ENCODE measurements at regions not wholly inside any gene's neighbourhood (a gene's known extent, or its start where the extent isn't known, plus 50 kb on each side); places are given as distances from the start of the nearest gene placed in this dataset.

DNA sequence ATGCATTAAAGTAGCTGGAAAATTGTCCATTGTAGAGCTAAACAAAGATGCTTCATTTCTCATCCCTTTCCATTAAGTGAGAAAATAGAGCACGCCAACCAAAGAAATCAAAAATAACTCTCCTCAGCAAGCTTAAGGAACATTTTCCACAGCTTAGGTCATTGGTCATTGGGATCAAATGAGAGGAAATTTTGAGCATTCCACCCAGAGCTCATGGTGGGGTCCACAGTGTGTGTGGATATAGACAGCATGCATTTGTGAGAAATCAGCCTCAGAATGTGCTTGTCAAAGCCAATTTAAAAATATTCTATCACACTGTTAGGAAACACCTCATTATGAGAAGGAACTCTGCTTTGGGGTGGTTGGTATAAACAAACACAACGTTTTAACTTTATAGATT, 97.2 kb downstream of the HDGFL1 start:
- Histone ChIP-seq H3K79me2 (ENCODE audit: insufficient read depth, low read length) (no peaks in the 10 kb centered on the region), H2BK5ac (ENCODE audit: insufficient read length, low read length) (no peak overlapping the region), H3K4ac (ENCODE audit: low read depth, low read length) (no peak overlapping the region), H4K91ac (ENCODE audit: insufficient read length, low read depth, low read length) (no peak overlapping the region), H3K14ac (ENCODE audit: insufficient read depth, low read length) (no peak overlapping the region), H3K4me2 (ENCODE audit: insufficient read depth, insufficient read length, low read length) (no peak overlapping the region), H4K5ac (ENCODE audit: insufficient read length, low read depth, low read length) (no peak overlapping the region), H2BK20ac (ENCODE audit: low read depth, low read length, poor library complexity, severe bottlenecking) (no peak overlapping the region), H3K23me2 (ENCODE audit: insufficient read length, low read depth, low read length, poor library complexity, severe bottlenecking) (no peaks in the 10 kb centered on the region), H3K27ac (ENCODE audit: insufficient read length, low read depth, low read length) (no peak overlapping the region), H3K23ac (ENCODE audit: insufficient read length, low read depth, low read length) (no peak overlapping the region), H3K18ac (ENCODE audit: insufficient read length, low read depth, low read length) (no peak overlapping the region), H3K9me3 (ENCODE audit: control insufficient read depth, low read depth, low read length) (no peaks in the 10 kb centered on the region), H3T11ph (ENCODE audit: low read length) (no peak overlapping the region), H4K20me1 (ENCODE audit: control insufficient read depth, insufficient read depth, insufficient read length) (no peaks in the 10 kb centered on the region), H2BK12ac (ENCODE audit: insufficient read length, low read depth, low read length) (no peak overlapping the region), H3K56ac (ENCODE audit: insufficient read length, low read depth, low read length) (no peak overlapping the region), H3K9ac (ENCODE audit: extremely low read depth, insufficient read length, low read length) (no peak overlapping the region), H4K8ac (replicated peaks; ENCODE audit: insufficient read length, low read depth, low read length) (no peak overlapping the region), H2BK120ac (ENCODE audit: low read depth, low read length, poor library complexity, severe bottlenecking) (no peak overlapping the region), H3K4me1 (ENCODE audit: insufficient read depth, low read length) (no peaks in the 10 kb centered on the region), H2AFZ (ENCODE audit: low read length) (no peak overlapping the region), H3K27me3 (ENCODE audit: insufficient read depth, low read length) (no peaks in the 10 kb centered on the region), H3K79me1 (ENCODE audit: insufficient read depth, low read depth, low read length, poor library complexity, severe bottlenecking) (no peaks in the 10 kb centered on the region), H2BK15ac (ENCODE audit: low read depth, low read length) (no peak overlapping the region), H2AK5ac (ENCODE audit: insufficient read length, low read length) (no peak overlapping the region)
- TF ChIP-seq CTCF (conservative IDR thresholded peaks at IDR 0.05) = no peak
- H3K27me3 Mint-ChIP-seq (ENCODE audit: low read depth) = no peaks in the 10 kb centered on the region
- H3K27ac Mint-ChIP-seq = no peak overlapping the region
- no peaks in the 10 kb centered on the region for H3K9me3 Mint-ChIP-seq
- DNase-seq = no peak
- no CpG with 5 or more reads among the region's 2 CpGs for WGBS (ENCODE audit: extremely low coverage, insufficient read length, low lambda C conversion rate)
- no peaks in the 10 kb centered on the region for H3K36me3 Mint-ChIP-seq (ENCODE audit: insufficient read depth in 1 of 3, low read depth in 3 of 3)
- H3K4me1 Mint-ChIP-seq = no peaks in the 10 kb centered on the region
- no peak overlapping the region for H3K4me3 Mint-ChIP-seq
